ENCODE measurements at regions not wholly inside any gene's neighbourhood (a gene's known extent, or its start where the extent isn't known, plus 50 kb on each side); places are given as distances from the start of the nearest gene placed in this dataset.

DNA sequence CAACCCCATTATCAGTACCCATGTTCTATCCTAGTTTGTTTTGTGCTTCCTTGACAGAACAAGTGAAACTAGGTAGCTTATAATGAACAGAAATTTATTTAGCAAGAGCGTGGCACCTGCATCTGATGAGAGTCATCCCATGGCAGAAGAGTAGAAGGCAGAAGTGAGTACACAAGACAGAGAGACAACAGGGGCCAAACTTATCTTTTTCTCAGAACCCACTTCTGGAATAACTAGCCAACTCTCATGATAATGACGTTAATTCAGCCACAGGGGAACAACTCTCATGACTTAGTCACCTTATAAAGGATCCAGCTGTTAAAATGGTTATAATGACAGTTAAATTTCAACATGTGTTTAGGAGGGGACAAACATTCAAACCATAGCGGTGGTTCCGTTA is 644.9 kb downstream of the TECRL start:
- TF ChIP-seq POLR2A (IDR thresholded peaks at IDR 0.05) (no peak), POLR2AphosphoS5 (IDR thresholded peaks at IDR 0.05; ENCODE audit: insufficient read depth in 1 of 2, low read depth in 1 of 2) (no peak)
- TF ChIP-seq, protein P1, sequence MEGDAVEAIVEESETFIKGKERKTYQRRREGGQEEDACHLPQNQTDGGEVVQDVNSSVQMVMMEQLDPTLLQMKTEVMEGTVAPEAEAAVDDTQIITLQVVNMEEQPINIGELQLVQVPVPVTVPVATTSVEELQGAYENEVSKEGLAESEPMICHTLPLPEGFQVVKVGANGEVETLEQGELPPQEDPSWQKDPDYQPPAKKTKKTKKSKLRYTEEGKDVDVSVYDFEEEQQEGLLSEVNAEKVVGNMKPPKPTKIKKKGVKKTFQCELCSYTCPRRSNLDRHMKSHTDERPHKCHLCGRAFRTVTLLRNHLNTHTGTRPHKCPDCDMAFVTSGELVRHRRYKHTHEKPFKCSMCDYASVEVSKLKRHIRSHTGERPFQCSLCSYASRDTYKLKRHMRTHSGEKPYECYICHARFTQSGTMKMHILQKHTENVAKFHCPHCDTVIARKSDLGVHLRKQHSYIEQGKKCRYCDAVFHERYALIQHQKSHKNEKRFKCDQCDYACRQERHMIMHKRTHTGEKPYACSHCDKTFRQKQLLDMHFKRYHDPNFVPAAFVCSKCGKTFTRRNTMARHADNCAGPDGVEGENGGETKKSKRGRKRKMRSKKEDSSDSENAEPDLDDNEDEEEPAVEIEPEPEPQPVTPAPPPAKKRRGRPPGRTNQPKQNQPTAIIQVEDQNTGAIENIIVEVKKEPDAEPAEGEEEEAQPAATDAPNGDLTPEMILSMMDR (IDR thresholded peaks at IDR 0.05): no peak
